HG02938 (cell line): ENCODE measurements at regions not wholly inside any gene's neighbourhood (a gene's known extent, or its start where the extent isn't known, plus 50 kb on each side); places are given as distances from the start of the nearest gene placed in this dataset.

ENCODE experiments used
- ATAC-seq: cut with Tn5 transposase; IDR thresholded peaks from one replicate; pipeline ENCODE4 v1.9.1; 2021; ENCODE audit warnings: mild to moderate bottlenecking, moderate library complexity; ENCODE audit not compliant: unreplicated experiment

DNA sequence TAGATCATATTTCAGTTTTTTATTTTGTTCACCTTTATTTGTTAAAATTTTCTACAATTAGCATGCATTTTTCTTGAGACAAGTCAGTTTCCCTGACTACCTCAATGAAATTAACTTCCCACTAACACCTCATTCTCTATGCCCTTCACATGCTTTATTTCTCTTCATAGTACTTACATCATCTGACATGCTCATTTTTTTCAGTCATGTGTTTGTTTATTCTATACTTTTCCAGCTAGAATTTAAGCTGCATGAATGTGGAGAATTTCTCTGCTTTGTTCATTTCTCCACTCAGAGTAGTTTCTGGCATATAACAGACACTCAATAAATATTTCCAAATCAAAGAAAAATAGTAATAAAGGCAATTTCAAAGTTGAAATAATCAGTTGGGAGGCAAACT, 78.9 kb upstream of the SCN7A start:
- ATAC-seq, result no peak

GRCh38 chr2:166568409-166568808, 74.4 kb upstream of the SCN7A start:
- no peak for ATAC-seq

GRCh38 chr2:166565501-166565900, 71.5 kb upstream of the SCN7A start:
- no peak for ATAC-seq

GRCh38 chr2:166563894-166564293, 69.8 kb upstream of the SCN7A start:
- no peak for ATAC-seq

GRCh38 chr2:166560022-166560421, 66.0 kb upstream of the SCN7A start:
- ATAC-seq, result no peak

- ATAC-seq, result no peak
These were observed 56.9 kb upstream of the SCN7A start for GRCh38 chr2:166550923-166551322.

GRCh38 chr2:166545473-166545872, 51.4 kb upstream of the SCN7A start:
- ATAC-seq, result no peak
